ENCODE measurements at regions not wholly inside any gene's neighbourhood (a gene's known extent, or its start where the extent isn't known, plus 50 kb on each side); places are given as distances from the start of the nearest gene placed in this dataset.

GRCh38 chr14:38524636-38525509 is 269.0 kb upstream of the CLEC14A start:
- no peaks in the 10 kb centered on the region for H3K79me2 ChIP-seq (ENCODE audit: control insufficient read depth, insufficient read depth, low read length, unreplicated experiment)
- no peak overlapping the region for H3K4me3 ChIP-seq (ENCODE audit: low read depth, low read length)
- no peaks in the 10 kb centered on the region for H3K4me1 ChIP-seq (ENCODE audit: control insufficient read depth, insufficient read depth, low read length, unreplicated experiment)
- H3K27ac ChIP-seq (ENCODE audit: low read depth, low read length): no peak overlapping the region
- no peaks in the 10 kb centered on the region for H3K27me3 ChIP-seq (ENCODE audit: insufficient read depth, low read length)
- no peaks in the 10 kb centered on the region for H3K36me3 ChIP-seq (ENCODE audit: insufficient read depth, low read length)
- H2AFZ ChIP-seq (ENCODE audit: low read length, unreplicated experiment): no peak overlapping the region

DNA sequence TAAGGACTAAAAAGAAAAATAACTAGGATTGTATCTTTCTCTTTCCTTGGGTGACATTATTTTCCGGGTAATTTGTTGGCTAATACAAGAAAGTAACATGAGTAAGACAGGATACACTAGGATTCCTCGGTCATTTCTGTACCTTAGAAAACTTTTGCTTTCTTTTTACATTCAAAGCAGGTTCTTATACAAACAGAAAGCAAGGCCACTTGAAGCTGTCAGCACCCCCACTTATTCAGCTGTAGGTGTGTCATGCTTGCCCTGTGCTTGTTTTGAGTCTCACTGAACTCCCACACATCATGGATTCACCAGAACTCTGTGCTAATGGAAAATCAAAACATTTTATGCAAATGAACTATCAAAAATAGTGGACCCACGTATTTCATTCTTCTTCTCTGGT is 266.8 kb upstream of the CLEC14A start:
- H2AFZ ChIP-seq (ENCODE audit: low read length, unreplicated experiment): peak overlapping the region; percentile 42

GRCh38 chr14:38521591-38521990 is 265.7 kb upstream of the CLEC14A start:
- H3K4me1 ChIP-seq (ENCODE audit: control insufficient read depth, insufficient read depth, low read length, unreplicated experiment): no peaks in the 10 kb centered on the region
- no peak overlapping the region for H3K4me3 ChIP-seq (ENCODE audit: low read depth, low read length)
- no peaks in the 10 kb centered on the region for H3K36me3 ChIP-seq (ENCODE audit: insufficient read depth, low read length)
- H3K27ac ChIP-seq (ENCODE audit: low read depth, low read length): no peak overlapping the region
- no peaks in the 10 kb centered on the region for H3K27me3 ChIP-seq (ENCODE audit: insufficient read depth, low read length)
- no peaks in the 10 kb centered on the region for H3K79me2 ChIP-seq (ENCODE audit: control insufficient read depth, insufficient read depth, low read length, unreplicated experiment)
- no peak overlapping the region for H2AFZ ChIP-seq (ENCODE audit: low read length, unreplicated experiment)

More for the DNA sequence above, 266.8 kb upstream of the CLEC14A start:
- Histone ChIP-seq H3K4me3 (ENCODE audit: low read depth, low read length) (no peak overlapping the region), H3K27ac (ENCODE audit: low read depth, low read length) (no peak overlapping the region), H3K79me2 (ENCODE audit: control insufficient read depth, insufficient read depth, low read length, unreplicated experiment) (no peaks in the 10 kb centered on the region), H3K36me3 (ENCODE audit: insufficient read depth, low read length) (no peaks in the 10 kb centered on the region), H3K4me1 (ENCODE audit: control insufficient read depth, insufficient read depth, low read length, unreplicated experiment) (no peaks in the 10 kb centered on the region), H3K27me3 (ENCODE audit: insufficient read depth, low read length) (no peaks in the 10 kb centered on the region)

GRCh38 chr14:38517426-38517825 is 261.5 kb upstream of the CLEC14A start:
- Histone ChIP-seq H3K4me1 (ENCODE audit: control insufficient read depth, insufficient read depth, low read length, unreplicated experiment) (no peaks in the 10 kb centered on the region), H3K27ac (ENCODE audit: low read depth, low read length) (no peak overlapping the region), H3K4me3 (ENCODE audit: low read depth, low read length) (no peak overlapping the region), H3K79me2 (ENCODE audit: control insufficient read depth, insufficient read depth, low read length, unreplicated experiment) (no peaks in the 10 kb centered on the region), H3K36me3 (ENCODE audit: insufficient read depth, low read length) (no peaks in the 10 kb centered on the region), H3K27me3 (ENCODE audit: insufficient read depth, low read length) (no peaks in the 10 kb centered on the region), H2AFZ (ENCODE audit: low read length, unreplicated experiment) (no peak overlapping the region)

DNA sequence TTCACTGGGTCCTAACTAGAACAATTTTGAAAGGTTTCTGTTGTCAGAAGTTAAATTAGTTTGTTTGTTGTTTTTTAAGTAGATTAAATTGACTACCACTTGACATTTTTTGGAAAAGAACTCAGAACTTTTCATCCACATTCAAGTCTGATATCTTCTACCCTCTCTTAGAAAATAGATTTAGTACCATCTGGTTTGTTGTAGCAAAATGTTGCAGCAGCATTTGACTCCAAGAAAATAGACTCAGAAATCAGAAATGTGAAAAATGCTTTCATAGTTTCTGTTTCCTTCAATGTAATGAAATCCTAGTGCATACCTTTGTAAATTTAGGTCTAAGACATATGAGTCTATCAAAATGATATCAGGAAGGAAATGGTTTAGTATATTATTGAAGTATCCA is 256.3 kb upstream of the CLEC14A start:
- Histone ChIP-seq H3K27ac (ENCODE audit: low read depth, low read length) (no peak overlapping the region), H3K27me3 (ENCODE audit: insufficient read depth, low read length) (no peaks in the 10 kb centered on the region), H2AFZ (ENCODE audit: low read length, unreplicated experiment) (no peak overlapping the region), H3K36me3 (ENCODE audit: insufficient read depth, low read length) (no peaks in the 10 kb centered on the region), H3K4me3 (ENCODE audit: low read depth, low read length) (no peak overlapping the region), H3K4me1 (ENCODE audit: control insufficient read depth, insufficient read depth, low read length, unreplicated experiment) (no peaks in the 10 kb centered on the region), H3K79me2 (ENCODE audit: control insufficient read depth, insufficient read depth, low read length, unreplicated experiment) (no peaks in the 10 kb centered on the region)

- H3K36me3 ChIP-seq (ENCODE audit: insufficient read depth, low read length): no peaks in the 10 kb centered on the region
- no peak overlapping the region for H3K4me3 ChIP-seq (ENCODE audit: low read depth, low read length)
- no peak overlapping the region for H2AFZ ChIP-seq (ENCODE audit: low read length, unreplicated experiment)
- H3K27me3 ChIP-seq (ENCODE audit: insufficient read depth, low read length): no peaks in the 10 kb centered on the region
- no peaks in the 10 kb centered on the region for H3K79me2 ChIP-seq (ENCODE audit: control insufficient read depth, insufficient read depth, low read length, unreplicated experiment)
- H3K27ac ChIP-seq (ENCODE audit: low read depth, low read length): no peak overlapping the region
- peaks cover 8% of the 10 kb centered on the region for H3K4me1 ChIP-seq (ENCODE audit: control insufficient read depth, insufficient read depth, low read length, unreplicated experiment)
Observed at GRCh38 chr14:38507299-38507698, 251.4 kb upstream of the CLEC14A start.

- peaks cover 8% of the 10 kb centered on the region for H3K4me1 ChIP-seq (ENCODE audit: control insufficient read depth, insufficient read depth, low read length, unreplicated experiment)
- no peaks in the 10 kb centered on the region for H3K79me2 ChIP-seq (ENCODE audit: control insufficient read depth, insufficient read depth, low read length, unreplicated experiment)
- H3K4me3 ChIP-seq (ENCODE audit: low read depth, low read length): no peak overlapping the region
- H2AFZ ChIP-seq (ENCODE audit: low read length, unreplicated experiment): peak overlapping the region; percentile 35
- H3K36me3 ChIP-seq (ENCODE audit: insufficient read depth, low read length): no peaks in the 10 kb centered on the region
- H3K27ac ChIP-seq (ENCODE audit: low read depth, low read length): no peak overlapping the region
- H3K27me3 ChIP-seq (ENCODE audit: insufficient read depth, low read length): no peaks in the 10 kb centered on the region
Observed at GRCh38 chr14:38505973-38506249, 250.0 kb upstream of the CLEC14A start.

GRCh38 chr14:38505221-38505972 is 249.5 kb upstream of the CLEC14A start:
- no peaks in the 10 kb centered on the region for H3K27me3 ChIP-seq (ENCODE audit: insufficient read depth, low read length)
- H3K36me3 ChIP-seq (ENCODE audit: insufficient read depth, low read length): no peaks in the 10 kb centered on the region
- H3K4me3 ChIP-seq (ENCODE audit: low read depth, low read length): no peak overlapping the region

GRCh38 chr14:38504175-38504574 is 248.3 kb upstream of the CLEC14A start:
- no peak overlapping the region for H3K4me3 ChIP-seq (ENCODE audit: low read depth, low read length)
- H3K4me1 ChIP-seq (ENCODE audit: control insufficient read depth, insufficient read depth, low read length, unreplicated experiment): peaks cover 16% of the 10 kb centered on the region
- H3K79me2 ChIP-seq (ENCODE audit: control insufficient read depth, insufficient read depth, low read length, unreplicated experiment): no peaks in the 10 kb centered on the region
- H3K27ac ChIP-seq (ENCODE audit: low read depth, low read length): no peak overlapping the region
- H3K36me3 ChIP-seq (ENCODE audit: insufficient read depth, low read length): no peaks in the 10 kb centered on the region
- H2AFZ ChIP-seq (ENCODE audit: low read length, unreplicated experiment): no peak overlapping the region
- no peaks in the 10 kb centered on the region for H3K27me3 ChIP-seq (ENCODE audit: insufficient read depth, low read length)

More at GRCh38 chr14:38505221-38505972, 249.5 kb upstream of the CLEC14A start:
- peak overlapping the region; percentile 35 for H2AFZ ChIP-seq (ENCODE audit: low read length, unreplicated experiment)
- no peaks in the 10 kb centered on the region for H3K79me2 ChIP-seq (ENCODE audit: control insufficient read depth, insufficient read depth, low read length, unreplicated experiment)
- H3K4me1 ChIP-seq (ENCODE audit: control insufficient read depth, insufficient read depth, low read length, unreplicated experiment): peaks cover 12% of the 10 kb centered on the region
- no peak overlapping the region for H3K27ac ChIP-seq (ENCODE audit: low read depth, low read length)

DNA sequence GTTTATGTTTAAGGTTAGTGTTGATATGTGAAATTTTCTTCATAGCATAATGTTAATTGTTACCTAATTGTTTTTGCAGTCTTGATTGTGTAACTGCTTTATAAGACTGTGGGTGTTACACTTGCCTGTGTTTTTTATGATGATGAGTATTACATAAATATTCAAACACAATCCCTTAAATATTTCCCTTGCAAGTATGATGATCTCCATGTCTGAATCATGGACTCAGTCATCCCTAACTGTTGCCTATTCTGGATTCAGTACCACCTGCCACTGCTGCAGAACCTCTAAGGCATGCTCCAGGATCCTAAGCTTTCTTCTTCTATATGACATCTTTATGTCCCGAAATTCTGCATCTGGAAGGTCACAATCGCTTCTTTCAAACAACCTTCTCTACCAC is 246.3 kb upstream of the CLEC14A start:
- Histone ChIP-seq H2AFZ (ENCODE audit: low read length, unreplicated experiment) (no peak overlapping the region), H3K79me2 (ENCODE audit: control insufficient read depth, insufficient read depth, low read length, unreplicated experiment) (no peaks in the 10 kb centered on the region), H3K27me3 (ENCODE audit: insufficient read depth, low read length) (no peaks in the 10 kb centered on the region), H3K4me1 (ENCODE audit: control insufficient read depth, insufficient read depth, low read length, unreplicated experiment) (peaks cover 16% of the 10 kb centered on the region), H3K27ac (ENCODE audit: low read depth, low read length) (no peak overlapping the region), H3K36me3 (ENCODE audit: insufficient read depth, low read length) (no peaks in the 10 kb centered on the region), H3K4me3 (ENCODE audit: low read depth, low read length) (no peak overlapping the region)

- H3K36me3 ChIP-seq (ENCODE audit: insufficient read depth, low read length): no peaks in the 10 kb centered on the region
- H3K27me3 ChIP-seq (ENCODE audit: insufficient read depth, low read length): no peaks in the 10 kb centered on the region
- H3K4me1 ChIP-seq (ENCODE audit: control insufficient read depth, insufficient read depth, low read length, unreplicated experiment): peaks cover 8% of the 10 kb centered on the region
- no peak overlapping the region for H3K27ac ChIP-seq (ENCODE audit: low read depth, low read length)
- H3K79me2 ChIP-seq (ENCODE audit: control insufficient read depth, insufficient read depth, low read length, unreplicated experiment): no peaks in the 10 kb centered on the region
- no peak overlapping the region for H3K4me3 ChIP-seq (ENCODE audit: low read depth, low read length)
- no peak overlapping the region for H2AFZ ChIP-seq (ENCODE audit: low read length, unreplicated experiment)
Observed at GRCh38 chr14:38500125-38500524, 244.2 kb upstream of the CLEC14A start.

All from ACC112 (cell line).